ENCODE measurements at regions not wholly inside any gene's neighbourhood (a gene's known extent, or its start where the extent isn't known, plus 50 kb on each side); places are given as distances from the start of the nearest gene placed in this dataset.
"Not testable (repeated sequence)": the region's sequence is repeated elsewhere in the genome, so short reads cannot be mapped to it uniquely, and the experiment has no call there.

GRCh38 chr17:26936645-26937044 is 357.3 kb upstream of the WSB1 start:
- DNase-seq (ENCODE audit: low spot score); H3K4me1 Mint-ChIP-seq (ENCODE audit: low read depth in 2 of 2); H3K27me3 Mint-ChIP-seq; H3K27ac Mint-ChIP-seq; H3K9me3 Mint-ChIP-seq; H3K4me3 Mint-ChIP-seq; H3K36me3 Mint-ChIP-seq: not testable (repeated sequence)
- ATAC-seq = peak; percentile 43 to 51

GRCh38 chr17:26937750-26938322 is 356.1 kb upstream of the WSB1 start:
- not testable (repeated sequence) for H3K27me3 Mint-ChIP-seq; H3K36me3 Mint-ChIP-seq; H3K4me1 Mint-ChIP-seq (ENCODE audit: low read depth in 2 of 2); H3K4me3 Mint-ChIP-seq; DNase-seq (ENCODE audit: low spot score); H3K27ac Mint-ChIP-seq; H3K9me3 Mint-ChIP-seq
- ATAC-seq = peak; percentile 71 to 83

GRCh38 chr17:26939755-26940154 is 354.2 kb upstream of the WSB1 start:
- ATAC-seq; H3K27me3 Mint-ChIP-seq; H3K4me1 Mint-ChIP-seq (ENCODE audit: low read depth in 2 of 2); DNase-seq (ENCODE audit: low spot score); H3K27ac Mint-ChIP-seq; H3K9me3 Mint-ChIP-seq; H3K36me3 Mint-ChIP-seq; H3K4me3 Mint-ChIP-seq: not testable (repeated sequence)

GRCh38 chr17:26940587-26940986 is 353.3 kb upstream of the WSB1 start:
- ATAC-seq = peak; percentile 73 to 75
- not testable (repeated sequence) for H3K4me1 Mint-ChIP-seq (ENCODE audit: low read depth in 2 of 2)

GRCh38 chr17:26962255-26963162 is 331.4 kb upstream of the WSB1 start:
- Mint-ChIP-seq H3K4me3 (no peak overlapping the region), H3K27ac (no peak overlapping the region), H3K36me3 (peaks cover 4% of the 10 kb centered on the region)

More at GRCh38 chr17:26940587-26940986, 353.3 kb upstream of the WSB1 start:
- H3K27me3 Mint-ChIP-seq; H3K27ac Mint-ChIP-seq; H3K4me3 Mint-ChIP-seq; DNase-seq (ENCODE audit: low spot score); H3K36me3 Mint-ChIP-seq; H3K9me3 Mint-ChIP-seq: not testable (repeated sequence)

GRCh38 chr17:26963163-26963503 is 330.8 kb upstream of the WSB1 start:
- no peak overlapping the region for H3K27ac Mint-ChIP-seq
- H3K36me3 Mint-ChIP-seq = peaks cover 4% of the 10 kb centered on the region
- no peak overlapping the region for H3K4me3 Mint-ChIP-seq
- DNase-seq (ENCODE audit: low spot score) (no peak), ATAC-seq (peak in 1 of 2 donors; percentile 49)
- H3K9me3 Mint-ChIP-seq = peaks cover 3% of the 10 kb centered on the region
- H3K4me1 Mint-ChIP-seq (ENCODE audit: low read depth in 2 of 2) = no peaks in the 10 kb centered on the region
- peaks cover 0 to 3% of the 10 kb centered on the region in 2 donors for H3K27me3 Mint-ChIP-seq

More at GRCh38 chr17:26962255-26963162, 331.4 kb upstream of the WSB1 start:
- DNase-seq (ENCODE audit: low spot score) (no peak), ATAC-seq (no peak)
- Mint-ChIP-seq H3K27me3 (peaks cover 0 to 3% of the 10 kb centered on the region in 2 donors), H3K4me1 (ENCODE audit: low read depth in 2 of 2) (no peaks in the 10 kb centered on the region), H3K9me3 (peaks cover 3% of the 10 kb centered on the region)

GRCh38 chr17:26965898-26966624 is 327.9 kb upstream of the WSB1 start:
- not testable (repeated sequence) for DNase-seq (ENCODE audit: low spot score); H3K36me3 Mint-ChIP-seq; ATAC-seq; H3K27ac Mint-ChIP-seq; H3K4me1 Mint-ChIP-seq (ENCODE audit: low read depth in 2 of 2); H3K4me3 Mint-ChIP-seq; H3K27me3 Mint-ChIP-seq; H3K9me3 Mint-ChIP-seq

DNA sequence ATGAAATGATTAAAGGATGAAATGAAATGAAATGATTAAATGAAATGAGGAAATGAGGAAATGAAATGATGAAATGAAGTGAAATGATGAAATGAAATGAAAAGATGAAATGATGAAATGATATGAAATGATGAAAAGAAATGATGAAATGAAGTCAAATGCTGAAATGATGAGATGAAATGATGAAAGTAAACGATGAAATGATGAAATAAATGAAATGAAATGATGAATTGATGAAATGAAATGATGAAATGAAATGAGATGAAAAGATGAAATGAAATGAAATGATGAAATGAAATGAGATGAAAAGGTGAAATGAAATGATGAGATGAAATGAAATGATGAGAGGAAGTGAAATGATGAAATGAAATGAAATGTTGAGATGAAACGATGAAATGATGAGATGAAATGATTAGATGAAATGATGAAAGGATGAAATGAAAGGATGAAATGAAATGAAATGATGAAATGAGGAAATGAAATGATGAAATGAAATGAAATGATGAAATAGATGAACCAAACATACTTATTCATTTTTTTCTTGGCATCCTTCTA is 327.2 kb upstream of the WSB1 start:
- H3K4me1 Mint-ChIP-seq (ENCODE audit: low read depth in 2 of 2); H3K9me3 Mint-ChIP-seq; H3K27ac Mint-ChIP-seq: not testable (repeated sequence)

GRCh38 chr17:26981845-26982425 is 312.0 kb upstream of the WSB1 start:
- not testable (repeated sequence) for H3K4me1 Mint-ChIP-seq (ENCODE audit: low read depth in 2 of 2); DNase-seq (ENCODE audit: low spot score); H3K36me3 Mint-ChIP-seq; H3K9me3 Mint-ChIP-seq; H3K4me3 Mint-ChIP-seq; H3K27ac Mint-ChIP-seq; H3K27me3 Mint-ChIP-seq
- peak in 1 of 2 donors; percentile 31 for ATAC-seq

More for the DNA sequence above, 327.2 kb upstream of the WSB1 start:
- H3K36me3 Mint-ChIP-seq; H3K4me3 Mint-ChIP-seq; H3K27me3 Mint-ChIP-seq; ATAC-seq; DNase-seq (ENCODE audit: low spot score): not testable (repeated sequence)

DNA sequence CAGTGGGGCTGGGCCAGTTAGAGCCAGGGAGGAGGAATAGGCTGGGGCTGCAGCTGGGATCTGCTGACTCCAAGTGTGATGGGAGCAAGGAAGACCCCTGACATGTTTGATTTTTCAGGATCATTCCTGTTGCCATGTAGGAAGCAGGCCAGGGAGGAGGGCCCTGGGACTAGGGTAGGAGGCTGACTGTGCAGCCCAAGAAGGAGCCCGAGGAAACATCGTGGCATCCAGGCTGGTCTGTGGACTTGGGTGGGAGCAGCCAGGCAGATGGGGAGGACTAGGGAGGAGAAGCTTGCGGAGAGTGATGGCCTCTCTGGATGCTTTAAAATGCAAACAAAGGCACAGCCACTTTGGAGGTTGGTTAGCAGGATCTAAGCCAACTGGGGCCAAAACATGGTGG is 311.4 kb upstream of the WSB1 start:
- not testable (repeated sequence) for H3K27me3 Mint-ChIP-seq

GRCh38 chr17:26987851-26988250 is 306.1 kb upstream of the WSB1 start:
- not testable (repeated sequence) for H3K27ac Mint-ChIP-seq; H3K4me1 Mint-ChIP-seq (ENCODE audit: low read depth in 2 of 2); ATAC-seq; H3K4me3 Mint-ChIP-seq; H3K9me3 Mint-ChIP-seq; DNase-seq (ENCODE audit: low spot score); H3K27me3 Mint-ChIP-seq; H3K36me3 Mint-ChIP-seq

More for the DNA sequence above, 311.4 kb upstream of the WSB1 start:
- not testable (repeated sequence) for H3K4me3 Mint-ChIP-seq; H3K27ac Mint-ChIP-seq; H3K4me1 Mint-ChIP-seq (ENCODE audit: low read depth in 2 of 2); H3K36me3 Mint-ChIP-seq; DNase-seq (ENCODE audit: low spot score); H3K9me3 Mint-ChIP-seq
- ATAC-seq = peak; percentile 20 to 45

- not testable (repeated sequence) for H3K36me3 Mint-ChIP-seq; H3K4me3 Mint-ChIP-seq; ATAC-seq; H3K27me3 Mint-ChIP-seq; DNase-seq (ENCODE audit: low spot score); H3K27ac Mint-ChIP-seq; H3K4me1 Mint-ChIP-seq (ENCODE audit: low read depth in 2 of 2); H3K9me3 Mint-ChIP-seq
Observed at GRCh38 chr17:26994648-26995047, 299.3 kb upstream of the WSB1 start.

DNA sequence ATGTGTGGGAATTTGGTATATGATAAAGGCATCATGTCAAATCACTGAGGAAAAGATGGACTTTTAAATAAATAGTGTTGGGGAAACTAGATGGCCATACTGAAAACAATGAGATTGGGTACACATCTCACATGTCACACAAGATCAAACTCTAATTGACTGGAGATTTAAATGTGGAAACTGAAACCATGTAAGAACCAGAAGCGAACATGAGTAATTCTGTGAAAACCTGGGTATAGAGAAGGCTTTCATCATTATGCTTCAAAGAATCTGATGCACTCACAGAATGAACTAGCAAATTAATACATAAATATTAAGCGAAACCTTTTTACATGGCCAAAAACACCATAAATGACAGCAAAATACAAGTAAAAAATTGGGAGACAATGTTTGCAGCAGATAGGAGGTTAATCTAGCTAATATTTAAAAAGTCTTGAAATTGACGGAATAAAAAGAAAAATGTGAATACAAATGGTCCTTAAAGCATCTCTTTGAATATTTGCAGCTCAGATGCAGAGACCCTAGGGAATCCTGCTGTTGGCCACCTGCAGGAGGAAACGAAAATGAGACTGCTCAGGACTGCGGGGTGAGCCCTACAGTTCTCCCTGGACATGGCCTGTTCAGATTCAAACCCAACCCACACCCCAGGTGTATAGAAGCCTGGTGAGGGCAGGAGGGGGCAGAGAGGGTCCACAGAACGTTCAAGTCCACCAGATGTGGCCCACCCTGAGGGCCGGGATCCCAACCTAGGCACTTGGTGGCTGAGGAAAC is 297.6 kb upstream of the WSB1 start:
- not testable (repeated sequence) for H3K27ac Mint-ChIP-seq; H3K27me3 Mint-ChIP-seq; H3K9me3 Mint-ChIP-seq; H3K36me3 Mint-ChIP-seq; H3K4me3 Mint-ChIP-seq; H3K4me1 Mint-ChIP-seq (ENCODE audit: low read depth in 2 of 2); DNase-seq (ENCODE audit: low spot score); ATAC-seq

Measured in natural killer cell treated with Interleukin-12 subunit alpha and Interleukin-12 subunit beta and Interleukin-15 and Interleukin-18, amount 100 ng/mL, for 72 hours (primary cell).